HEK293 (cell line): ENCODE measurements at regions not wholly inside any gene's neighbourhood (a gene's known extent, or its start where the extent isn't known, plus 50 kb on each side); places are given as distances from the start of the nearest gene placed in this dataset.

Source experiments
- CTCF ChIA-PET: fragments of 350-600 bp; formaldehyde crosslinking; extraction: SDS; loops from one replicate; lab custom pipeline; 2021; ENCODE audit warnings: antibody characterized with exemption; lab: Yijun Ruan, JAX
- POLR2A ChIA-PET: fragments of 300-600 bp; formaldehyde crosslinking; extraction: SDS; loops from one replicate; lab custom pipeline; 2020; ENCODE audit warnings: antibody characterized with exemption, inconsistent platforms; lab: Yijun Ruan, JAX
- H3K27ac ChIP-seq: fragments of 200-500 bp; sonication (Bioruptor generic); 2 replicates; pipeline ENCODE4 v1.5.1; 2014; ENCODE audit warnings: low read depth, low read length, control low read depth, inconsistent platforms; ENCODE audit errors: extremely low read depth
- H3K36me3 ChIP-seq, 2 experiments: fragments of 200-500 bp in 1 of 2; sonication (Bioruptor generic) in 1 of 2; 1 replicate in 1 of 2; 2 replicates in 1 of 2; pipeline ENCODE4 v1.5.1; 2014 to 2017; ENCODE audit warnings: inconsistent platforms in 2 of 2, low read length in 2 of 2; ENCODE audit not compliant: control insufficient read depth in 2 of 2, insufficient read depth in 1 of 2
- H3K4me1 ChIP-seq: fragments of 200-500 bp; sonication (Bioruptor generic); 2 replicates; pipeline ENCODE4 v1.5.1; 2014; ENCODE audit warnings: mild to moderate bottlenecking, low read length, inconsistent platforms; ENCODE audit not compliant: control insufficient read depth, insufficient read depth
- H3K4me3 ChIP-seq: 2 replicates; pipeline ENCODE4 v1.5.1; 2011; ENCODE audit warnings: low read depth, mild to moderate bottlenecking, control low read depth, low read length, moderate library complexity
- H3K9me3 ChIP-seq: fragments of 200-500 bp; sonication (Bioruptor generic); 2 replicates; pipeline ENCODE4 v1.5.1; 2014; ENCODE audit warnings: low read depth, low read length, inconsistent platforms; ENCODE audit not compliant: control insufficient read depth, insufficient read depth
- HOXC10 ChIP-seq: sonication (generic); formaldehyde crosslinking; IDR thresholded peaks from 2 replicates; pipeline ENCODE4 v1.8.1; 2023; ENCODE audit warnings: mild to moderate bottlenecking, missing genetic modification reagents
- MZF1 ChIP-seq: fragments of 450-650 bp; formaldehyde crosslinking; IDR thresholded peaks from 2 replicates; pipeline ENCODE4 v1.5.1; 2017; ENCODE audit warnings: missing biosample characterization, missing genetic modification characterization, borderline replicate concordance
- RBAK ChIP-seq: fragments of 450-650 bp; formaldehyde crosslinking; IDR thresholded peaks from 2 replicates; pipeline ENCODE4 v1.5.1; 2016; ENCODE audit warnings: missing biosample characterization, missing genetic modification characterization
- SCRT1 ChIP-seq: fragments of 450-650 bp; formaldehyde crosslinking; IDR thresholded peaks from 2 replicates; pipeline ENCODE4 v1.5.1; 2016; ENCODE audit warnings: missing biosample characterization, missing genetic modification characterization, borderline replicate concordance
- TRIM28 ChIP-seq: IDR thresholded peaks from 2 replicates; pipeline ENCODE4 v1.6.1; 2011; ENCODE audit warnings: low read length, control low read depth, borderline replicate concordance
- ZEB2 ChIP-seq: fragments of 450-650 bp; formaldehyde crosslinking; IDR thresholded peaks from 2 replicates; pipeline ENCODE4 v1.5.1; 2016; ENCODE audit warnings: missing biosample characterization, missing genetic modification characterization
- ZFP37 ChIP-seq: fragments of 450-650 bp; formaldehyde crosslinking; IDR thresholded peaks from 2 replicates; pipeline ENCODE4 v1.5.1; 2016; ENCODE audit warnings: missing biosample characterization, missing genetic modification characterization
- ZNF157 ChIP-seq: fragments of 450-650 bp; formaldehyde crosslinking; IDR thresholded peaks from 2 replicates; pipeline ENCODE4 v1.5.1; 2016; ENCODE audit warnings: missing biosample characterization, missing genetic modification characterization
- ZNF416 ChIP-seq: fragments of 450-650 bp; formaldehyde crosslinking; IDR thresholded peaks from 2 replicates; pipeline ENCODE4 v1.5.1; 2016; ENCODE audit warnings: missing biosample characterization, missing genetic modification characterization
- ZNF654 ChIP-seq: fragments of 450-650 bp; formaldehyde crosslinking; IDR thresholded peaks from 2 replicates; pipeline ENCODE4 v1.5.1; 2016; ENCODE audit warnings: low read depth, missing biosample characterization, missing genetic modification characterization
- TF ChIP-seq, protein P1 (sequence below): fragments of 450-650 bp; formaldehyde crosslinking; IDR thresholded peaks from 2 replicates; pipeline ENCODE4 v1.5.1; 2016; ENCODE audit warnings: missing biosample characterization, missing genetic modification characterization
- TF ChIP-seq, protein P2 (sequence below): fragments of 450-650 bp; formaldehyde crosslinking; IDR thresholded peaks from 2 replicates; pipeline ENCODE4 v1.5.1; 2016; ENCODE audit warnings: missing biosample characterization, missing genetic modification characterization
- TF ChIP-seq, protein P3 (sequence below): fragments of 450-650 bp; formaldehyde crosslinking; IDR thresholded peaks from 2 replicates; pipeline ENCODE4 v1.5.1; 2016; ENCODE audit warnings: missing biosample characterization, missing genetic modification characterization
- TF ChIP-seq, protein P4 (sequence below): fragments of 450-650 bp; formaldehyde crosslinking; IDR thresholded peaks from 2 replicates; pipeline ENCODE4 v1.5.1; 2017; ENCODE audit warnings: missing biosample characterization, missing genetic modification characterization
- TF ChIP-seq, protein P5 (sequence below): fragments of 450-650 bp; formaldehyde crosslinking; IDR thresholded peaks from 2 replicates; pipeline ENCODE4; 2016; ENCODE audit warnings: missing biosample characterization, missing genetic modification characterization

DNA sequence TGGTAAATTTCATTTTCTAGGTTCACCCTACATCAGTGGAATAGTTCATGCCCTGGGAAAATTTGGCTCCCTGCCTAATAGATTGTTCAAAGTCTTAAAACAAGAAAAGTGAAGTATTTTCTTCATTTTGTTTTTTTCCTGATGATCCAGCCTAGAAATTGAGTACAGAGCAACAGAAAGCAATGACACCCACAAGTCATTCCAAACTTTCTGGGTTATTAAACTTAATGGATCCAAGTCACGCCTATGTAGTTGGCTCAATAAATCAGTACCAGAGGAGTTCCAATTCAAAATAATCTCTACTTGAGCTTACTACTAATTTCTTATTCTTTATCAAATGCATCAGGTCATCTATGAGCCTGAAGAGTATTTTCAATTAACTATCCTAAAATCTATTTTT, 937.6 kb upstream of the SLIT2 start (continued):
- no peak for TF ChIP-seq RBAK (tag by site-specific recombination)
- TF ChIP-seq, protein P1, sequence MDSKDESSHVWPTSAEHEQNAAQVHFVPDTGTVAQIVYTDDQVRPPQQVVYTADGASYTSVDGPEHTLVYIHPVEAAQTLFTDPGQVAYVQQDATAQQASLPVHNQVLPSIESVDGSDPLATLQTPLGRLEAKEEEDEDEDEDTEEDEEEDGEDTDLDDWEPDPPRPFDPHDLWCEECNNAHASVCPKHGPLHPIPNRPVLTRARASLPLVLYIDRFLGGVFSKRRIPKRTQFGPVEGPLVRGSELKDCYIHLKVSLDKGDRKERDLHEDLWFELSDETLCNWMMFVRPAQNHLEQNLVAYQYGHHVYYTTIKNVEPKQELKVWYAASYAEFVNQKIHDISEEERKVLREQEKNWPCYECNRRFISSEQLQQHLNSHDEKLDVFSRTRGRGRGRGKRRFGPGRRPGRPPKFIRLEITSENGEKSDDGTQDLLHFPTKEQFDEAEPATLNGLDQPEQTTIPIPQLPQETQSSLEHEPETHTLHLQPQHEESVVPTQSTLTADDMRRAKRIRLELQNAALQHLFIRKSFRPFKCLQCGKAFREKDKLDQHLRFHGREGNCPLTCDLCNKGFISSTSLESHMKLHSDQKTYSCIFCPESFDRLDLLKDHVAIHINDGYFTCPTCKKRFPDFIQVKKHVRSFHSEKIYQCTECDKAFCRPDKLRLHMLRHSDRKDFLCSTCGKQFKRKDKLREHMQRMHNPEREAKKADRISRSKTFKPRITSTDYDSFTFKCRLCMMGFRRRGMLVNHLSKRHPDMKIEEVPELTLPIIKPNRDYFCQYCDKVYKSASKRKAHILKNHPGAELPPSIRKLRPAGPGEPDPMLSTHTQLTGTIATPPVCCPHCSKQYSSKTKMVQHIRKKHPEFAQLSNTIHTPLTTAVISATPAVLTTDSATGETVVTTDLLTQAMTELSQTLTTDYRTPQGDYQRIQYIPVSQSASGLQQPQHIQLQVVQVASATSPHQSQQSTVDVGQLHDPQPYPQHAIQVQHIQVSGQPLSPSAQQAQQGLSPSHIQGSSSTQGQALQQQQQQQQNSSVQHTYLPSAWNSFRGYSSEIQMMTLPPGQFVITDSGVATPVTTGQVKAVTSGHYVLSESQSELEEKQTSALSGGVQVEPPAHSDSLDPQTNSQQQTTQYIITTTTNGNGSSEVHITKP (tag by site-specific recombination) = no peak
- no peak for TF ChIP-seq SCRT1
- no peak for TF ChIP-seq MZF1 (tag by site-specific recombination)
- no peak for TF ChIP-seq TRIM28
- TF ChIP-seq HOXC10 (CRISPR knock-in tag) = no peak
- TF ChIP-seq ZNF416 (tag by site-specific recombination) = no peak
- no peak for TF ChIP-seq ZFP37 (tag by site-specific recombination)
- TF ChIP-seq ZNF157 (tag by site-specific recombination) = no peak
- TF ChIP-seq, protein P2, sequence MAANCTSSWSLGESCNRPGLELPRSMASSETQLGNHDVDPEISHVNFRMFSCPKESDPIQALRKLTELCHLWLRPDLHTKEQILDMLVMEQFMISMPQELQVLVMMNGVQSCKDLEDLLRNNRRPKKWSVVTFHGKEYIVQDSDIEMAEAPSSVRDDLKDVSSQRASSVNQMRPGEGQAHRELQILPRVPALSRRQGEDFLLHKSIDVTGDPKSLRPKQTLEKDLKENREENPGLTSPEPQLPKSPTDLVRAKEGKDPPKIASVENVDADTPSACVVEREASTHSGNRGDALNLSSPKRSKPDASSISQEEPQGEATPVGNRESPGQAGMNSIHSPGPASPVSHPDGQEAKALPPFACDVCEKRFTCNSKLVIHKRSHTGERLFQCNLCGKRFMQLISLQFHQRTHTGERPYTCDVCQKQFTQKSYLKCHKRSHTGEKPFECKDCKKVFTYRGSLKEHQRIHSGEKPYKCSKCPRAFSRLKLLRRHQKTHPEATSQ (tag by site-specific recombination) = no peak
- TF ChIP-seq, protein P3, sequence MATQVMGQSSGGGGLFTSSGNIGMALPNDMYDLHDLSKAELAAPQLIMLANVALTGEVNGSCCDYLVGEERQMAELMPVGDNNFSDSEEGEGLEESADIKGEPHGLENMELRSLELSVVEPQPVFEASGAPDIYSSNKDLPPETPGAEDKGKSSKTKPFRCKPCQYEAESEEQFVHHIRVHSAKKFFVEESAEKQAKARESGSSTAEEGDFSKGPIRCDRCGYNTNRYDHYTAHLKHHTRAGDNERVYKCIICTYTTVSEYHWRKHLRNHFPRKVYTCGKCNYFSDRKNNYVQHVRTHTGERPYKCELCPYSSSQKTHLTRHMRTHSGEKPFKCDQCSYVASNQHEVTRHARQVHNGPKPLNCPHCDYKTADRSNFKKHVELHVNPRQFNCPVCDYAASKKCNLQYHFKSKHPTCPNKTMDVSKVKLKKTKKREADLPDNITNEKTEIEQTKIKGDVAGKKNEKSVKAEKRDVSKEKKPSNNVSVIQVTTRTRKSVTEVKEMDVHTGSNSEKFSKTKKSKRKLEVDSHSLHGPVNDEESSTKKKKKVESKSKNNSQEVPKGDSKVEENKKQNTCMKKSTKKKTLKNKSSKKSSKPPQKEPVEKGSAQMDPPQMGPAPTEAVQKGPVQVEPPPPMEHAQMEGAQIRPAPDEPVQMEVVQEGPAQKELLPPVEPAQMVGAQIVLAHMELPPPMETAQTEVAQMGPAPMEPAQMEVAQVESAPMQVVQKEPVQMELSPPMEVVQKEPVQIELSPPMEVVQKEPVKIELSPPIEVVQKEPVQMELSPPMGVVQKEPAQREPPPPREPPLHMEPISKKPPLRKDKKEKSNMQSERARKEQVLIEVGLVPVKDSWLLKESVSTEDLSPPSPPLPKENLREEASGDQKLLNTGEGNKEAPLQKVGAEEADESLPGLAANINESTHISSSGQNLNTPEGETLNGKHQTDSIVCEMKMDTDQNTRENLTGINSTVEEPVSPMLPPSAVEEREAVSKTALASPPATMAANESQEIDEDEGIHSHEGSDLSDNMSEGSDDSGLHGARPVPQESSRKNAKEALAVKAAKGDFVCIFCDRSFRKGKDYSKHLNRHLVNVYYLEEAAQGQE (tag by site-specific recombination) = no peak

DNA sequence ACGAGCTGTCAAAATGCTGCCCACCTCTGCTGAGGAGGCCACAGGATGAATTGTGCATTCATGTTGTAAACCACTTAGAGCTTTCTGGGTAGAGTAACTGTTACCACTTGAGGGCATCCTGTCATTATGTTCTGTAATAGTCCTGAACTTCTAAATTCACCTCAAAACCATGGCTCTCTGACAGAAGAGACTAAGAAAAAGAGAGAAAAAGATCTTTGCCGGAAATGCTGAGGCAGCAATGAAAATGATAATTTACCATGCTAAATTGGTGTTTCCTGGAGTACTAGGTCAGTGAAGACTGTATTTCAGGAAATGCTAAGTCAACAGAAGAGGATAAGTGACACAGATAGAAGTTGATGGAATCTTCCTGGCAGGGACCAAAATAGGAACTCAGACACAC, 942.3 kb upstream of the SLIT2 start:
- Histone ChIP-seq H3K36me3 (no peaks in the 10 kb centered on the region), H3K4me1 (no peaks in the 10 kb centered on the region), H3K9me3 (no peaks in the 10 kb centered on the region), H3K27ac (no peak overlapping the region), H3K4me3 (no peak overlapping the region)
- CTCF ChIA-PET = interaction anchor here (1.8 kb wide), 1 partner anchor 939 kb away, joined by 4 read pairs; no protein-coding TSS in a partner anchor
- TF ChIP-seq, protein P1 (tag by site-specific recombination) = peak; percentile 68
- TF ChIP-seq, protein P4, sequence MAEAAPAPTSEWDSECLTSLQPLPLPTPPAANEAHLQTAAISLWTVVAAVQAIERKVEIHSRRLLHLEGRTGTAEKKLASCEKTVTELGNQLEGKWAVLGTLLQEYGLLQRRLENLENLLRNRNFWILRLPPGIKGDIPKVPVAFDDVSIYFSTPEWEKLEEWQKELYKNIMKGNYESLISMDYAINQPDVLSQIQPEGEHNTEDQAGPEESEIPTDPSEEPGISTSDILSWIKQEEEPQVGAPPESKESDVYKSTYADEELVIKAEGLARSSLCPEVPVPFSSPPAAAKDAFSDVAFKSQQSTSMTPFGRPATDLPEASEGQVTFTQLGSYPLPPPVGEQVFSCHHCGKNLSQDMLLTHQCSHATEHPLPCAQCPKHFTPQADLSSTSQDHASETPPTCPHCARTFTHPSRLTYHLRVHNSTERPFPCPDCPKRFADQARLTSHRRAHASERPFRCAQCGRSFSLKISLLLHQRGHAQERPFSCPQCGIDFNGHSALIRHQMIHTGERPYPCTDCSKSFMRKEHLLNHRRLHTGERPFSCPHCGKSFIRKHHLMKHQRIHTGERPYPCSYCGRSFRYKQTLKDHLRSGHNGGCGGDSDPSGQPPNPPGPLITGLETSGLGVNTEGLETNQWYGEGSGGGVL (tag by site-specific recombination) = no peak
- TF ChIP-seq, protein P5, sequence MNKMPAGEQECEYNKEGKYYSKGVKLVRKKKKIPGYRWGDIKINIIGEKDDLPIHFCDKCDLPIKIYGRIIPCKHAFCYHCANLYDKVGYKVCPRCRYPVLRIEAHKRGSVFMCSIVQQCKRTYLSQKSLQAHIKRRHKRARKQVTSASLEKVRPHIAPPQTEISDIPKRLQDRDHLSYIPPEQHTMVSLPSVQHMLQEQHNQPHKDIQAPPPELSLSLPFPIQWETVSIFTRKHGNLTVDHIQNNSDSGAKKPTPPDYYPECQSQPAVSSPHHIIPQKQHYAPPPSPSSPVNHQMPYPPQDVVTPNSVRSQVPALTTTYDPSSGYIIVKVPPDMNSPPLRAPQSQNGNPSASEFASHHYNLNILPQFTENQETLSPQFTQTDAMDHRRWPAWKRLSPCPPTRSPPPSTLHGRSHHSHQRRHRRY (tag by site-specific recombination) = no peak
- no peak for TF ChIP-seq ZEB2 (tag by site-specific recombination)
- TF ChIP-seq ZNF654 (tag by site-specific recombination) = peak; percentile 40
- POLR2A ChIA-PET = no interaction called here
